ENCODE measurements at regions not wholly inside any gene's neighbourhood (a gene's known extent, or its start where the extent isn't known, plus 50 kb on each side); places are given as distances from the start of the nearest gene placed in this dataset.

DNA sequence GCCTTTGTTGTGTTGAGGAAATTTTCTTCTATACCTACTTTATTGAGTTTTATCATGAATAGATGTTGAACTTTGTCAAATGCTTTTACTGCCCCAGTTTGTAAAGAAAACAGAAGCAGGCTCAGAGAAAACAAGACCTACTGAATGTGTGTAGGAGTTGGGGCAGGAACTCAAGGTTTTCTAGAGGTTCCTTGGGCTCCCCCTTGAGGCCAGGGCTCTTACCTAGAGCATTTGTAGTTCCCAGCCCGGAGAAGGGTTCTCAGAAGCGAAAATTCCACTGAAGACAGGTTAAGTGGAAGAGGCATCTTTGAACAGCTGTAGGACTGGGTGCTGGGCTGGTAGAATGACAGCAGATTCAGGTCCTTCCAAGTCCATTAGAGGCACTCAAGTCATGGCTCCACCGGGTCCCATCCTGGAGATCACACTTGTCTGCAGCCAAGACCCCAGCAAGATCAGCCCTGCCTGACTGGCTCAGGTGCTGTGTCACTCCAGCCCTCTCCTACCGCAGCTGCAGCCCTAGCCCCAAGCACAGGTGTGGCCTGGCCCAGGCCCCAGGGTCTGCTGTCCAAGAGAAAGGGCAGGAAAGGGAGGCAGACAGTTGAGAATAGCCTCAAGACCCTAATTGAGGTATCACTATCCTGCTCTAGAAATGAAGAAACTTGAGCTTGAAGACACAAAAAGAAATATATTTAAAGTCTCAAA is 425.5 kb downstream of the PCDH20 start:
- Histone ChIP-seq H3K27ac (no peak overlapping the region), H3K27me3 (ENCODE audit: insufficient read depth, low read depth) (no peaks in the 10 kb centered on the region), H3K79me2 (ENCODE audit: insufficient read depth, low read depth) (no peaks in the 10 kb centered on the region), H3K9ac (no peak overlapping the region), H3K4me1 (ENCODE audit: low read depth, poor library complexity, severe bottlenecking) (no peaks in the 10 kb centered on the region), H2AFZ (ENCODE audit: low read depth) (no peak overlapping the region), H3K4me3 (IDR thresholded peaks at IDR 0.05; ENCODE audit: insufficient read depth, low read depth, low read length) (no peak overlapping the region), H4K20me1 (ENCODE audit: insufficient read depth) (no peaks in the 10 kb centered on the region), H3K4me2 (no peak overlapping the region), H3K36me3 (ENCODE audit: insufficient read depth) (no peaks in the 10 kb centered on the region)
- TF ChIP-seq, protein P1, sequence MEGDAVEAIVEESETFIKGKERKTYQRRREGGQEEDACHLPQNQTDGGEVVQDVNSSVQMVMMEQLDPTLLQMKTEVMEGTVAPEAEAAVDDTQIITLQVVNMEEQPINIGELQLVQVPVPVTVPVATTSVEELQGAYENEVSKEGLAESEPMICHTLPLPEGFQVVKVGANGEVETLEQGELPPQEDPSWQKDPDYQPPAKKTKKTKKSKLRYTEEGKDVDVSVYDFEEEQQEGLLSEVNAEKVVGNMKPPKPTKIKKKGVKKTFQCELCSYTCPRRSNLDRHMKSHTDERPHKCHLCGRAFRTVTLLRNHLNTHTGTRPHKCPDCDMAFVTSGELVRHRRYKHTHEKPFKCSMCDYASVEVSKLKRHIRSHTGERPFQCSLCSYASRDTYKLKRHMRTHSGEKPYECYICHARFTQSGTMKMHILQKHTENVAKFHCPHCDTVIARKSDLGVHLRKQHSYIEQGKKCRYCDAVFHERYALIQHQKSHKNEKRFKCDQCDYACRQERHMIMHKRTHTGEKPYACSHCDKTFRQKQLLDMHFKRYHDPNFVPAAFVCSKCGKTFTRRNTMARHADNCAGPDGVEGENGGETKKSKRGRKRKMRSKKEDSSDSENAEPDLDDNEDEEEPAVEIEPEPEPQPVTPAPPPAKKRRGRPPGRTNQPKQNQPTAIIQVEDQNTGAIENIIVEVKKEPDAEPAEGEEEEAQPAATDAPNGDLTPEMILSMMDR (conservative IDR thresholded peaks at IDR 0.05; ENCODE audit: low read depth, low read length), result no peak

DNA sequence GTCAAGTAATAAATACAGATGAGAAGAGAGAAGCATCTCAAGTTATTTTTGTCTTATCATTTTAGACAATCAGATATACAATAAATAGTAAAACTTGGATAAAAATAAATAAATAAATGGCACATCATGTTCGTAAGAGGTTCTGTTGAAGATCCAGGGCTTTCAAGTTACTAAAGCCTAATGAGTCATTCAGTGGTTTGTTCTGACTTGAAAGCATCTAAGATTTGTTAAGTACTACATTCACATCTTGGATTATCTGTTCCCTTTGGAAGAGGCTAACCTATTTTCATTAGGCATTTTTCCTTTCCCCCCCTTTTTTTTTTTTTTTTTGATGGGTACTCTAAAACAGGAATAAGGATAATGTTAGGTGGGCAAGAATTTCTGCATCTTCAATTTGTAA is 429.3 kb downstream of the PCDH20 start:
- Histone ChIP-seq H3K4me1 (ENCODE audit: low read depth, poor library complexity, severe bottlenecking) (no peaks in the 10 kb centered on the region), H3K4me3 (IDR thresholded peaks at IDR 0.05; ENCODE audit: insufficient read depth, low read depth, low read length) (no peak overlapping the region)

DNA sequence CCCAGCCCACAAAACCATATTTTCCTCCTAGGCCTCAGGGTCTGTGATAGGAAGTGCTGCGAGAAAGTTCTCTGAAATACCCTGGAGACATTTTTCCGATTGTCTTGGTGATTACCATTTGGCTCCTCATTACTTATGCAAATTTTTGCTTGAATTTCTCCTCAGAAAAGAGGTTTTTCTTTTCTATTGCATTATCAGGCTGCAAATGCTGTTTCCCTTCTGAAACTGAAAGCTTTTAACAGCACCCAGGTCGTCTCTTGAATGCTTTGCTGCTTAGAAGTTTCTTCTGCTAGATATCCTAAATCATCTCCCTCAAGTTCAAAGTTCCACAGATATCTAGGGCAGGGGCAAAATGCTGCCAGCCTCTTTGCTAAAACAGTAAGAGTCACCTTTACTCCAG is 434.2 kb downstream of the PCDH20 start:
- no peak overlapping the region for H2AFZ ChIP-seq (ENCODE audit: low read depth)
- H3K4me2 ChIP-seq, result no peak overlapping the region
- no peaks in the 10 kb centered on the region for H3K79me2 ChIP-seq (ENCODE audit: insufficient read depth, low read depth)
- no peaks in the 10 kb centered on the region for H3K36me3 ChIP-seq (ENCODE audit: insufficient read depth)
- H3K4me3 ChIP-seq (IDR thresholded peaks at IDR 0.05; ENCODE audit: insufficient read depth, low read depth, low read length), result no peak overlapping the region
- no peaks in the 10 kb centered on the region for H3K27me3 ChIP-seq (ENCODE audit: insufficient read depth, low read depth)
- H3K27ac ChIP-seq, result no peak overlapping the region
- TF ChIP-seq, protein P1 (conservative IDR thresholded peaks at IDR 0.05; ENCODE audit: low read depth, low read length), result no peak
- H3K4me1 ChIP-seq (ENCODE audit: low read depth, poor library complexity, severe bottlenecking), result no peaks in the 10 kb centered on the region
- no peaks in the 10 kb centered on the region for H4K20me1 ChIP-seq (ENCODE audit: insufficient read depth)
- H3K9ac ChIP-seq, result no peak overlapping the region

More for the DNA sequence above, 429.3 kb downstream of the PCDH20 start:
- Histone ChIP-seq H2AFZ (ENCODE audit: low read depth) (no peak overlapping the region), H3K36me3 (ENCODE audit: insufficient read depth) (no peaks in the 10 kb centered on the region), H3K27ac (no peak overlapping the region), H3K4me2 (no peak overlapping the region), H3K9ac (no peak overlapping the region), H3K27me3 (ENCODE audit: insufficient read depth, low read depth) (no peaks in the 10 kb centered on the region), H3K79me2 (ENCODE audit: insufficient read depth, low read depth) (no peaks in the 10 kb centered on the region), H4K20me1 (ENCODE audit: insufficient read depth) (no peaks in the 10 kb centered on the region)
- TF ChIP-seq, protein P1 (conservative IDR thresholded peaks at IDR 0.05; ENCODE audit: low read depth, low read length), result no peak

DNA sequence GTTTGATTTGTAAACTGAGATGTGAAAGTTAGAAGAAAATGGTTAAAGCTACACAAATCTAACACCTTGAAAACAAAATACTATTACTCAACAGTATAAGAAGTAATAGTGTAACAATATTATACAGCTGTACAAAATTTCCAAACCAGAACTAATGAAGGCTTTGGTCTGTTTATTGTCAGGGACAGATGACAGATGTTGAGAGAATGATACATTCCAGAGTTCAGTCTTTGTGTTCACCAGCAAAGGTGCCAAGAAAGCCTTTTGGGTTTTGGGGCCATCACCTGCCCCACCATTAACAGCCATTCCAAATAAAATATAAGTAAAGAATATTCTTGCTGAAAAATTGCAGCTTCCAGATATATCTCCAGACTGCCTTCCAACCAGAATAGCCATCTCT is 439.3 kb downstream of the PCDH20 start:
- no peak overlapping the region for H2AFZ ChIP-seq (ENCODE audit: low read depth)
- TF ChIP-seq, protein P1 (conservative IDR thresholded peaks at IDR 0.05; ENCODE audit: low read depth, low read length), result no peak
- no peak overlapping the region for H3K4me2 ChIP-seq
- H3K27ac ChIP-seq, result no peak overlapping the region
- H3K4me3 ChIP-seq (IDR thresholded peaks at IDR 0.05; ENCODE audit: insufficient read depth, low read depth, low read length), result no peak overlapping the region
- H3K79me2 ChIP-seq (ENCODE audit: insufficient read depth, low read depth), result no peaks in the 10 kb centered on the region
- no peaks in the 10 kb centered on the region for H3K27me3 ChIP-seq (ENCODE audit: insufficient read depth, low read depth)
- H3K9ac ChIP-seq, result no peak overlapping the region
- no peaks in the 10 kb centered on the region for H3K36me3 ChIP-seq (ENCODE audit: insufficient read depth)
- H4K20me1 ChIP-seq (ENCODE audit: insufficient read depth), result no peaks in the 10 kb centered on the region
- H3K4me1 ChIP-seq (ENCODE audit: low read depth, poor library complexity, severe bottlenecking), result no peaks in the 10 kb centered on the region

All from KMS-11 (cell line).